GM21528 (cell line): ENCODE measurements at regions not wholly inside any gene's neighbourhood (a gene's known extent, or its start where the extent isn't known, plus 50 kb on each side); places are given as distances from the start of the nearest gene placed in this dataset.
"Not testable (repeated sequence)": the region's sequence is repeated elsewhere in the genome, so short reads cannot be mapped to it uniquely, and the experiment has no call there.

Source experiments
- ATAC-seq: cut with Tn5 transposase; IDR thresholded peaks from one replicate; pipeline ENCODE4 v1.9.1; 2021; ENCODE audit warnings: mild to moderate bottlenecking, moderate library complexity; ENCODE audit not compliant: unreplicated experiment, low FRiP score

DNA sequence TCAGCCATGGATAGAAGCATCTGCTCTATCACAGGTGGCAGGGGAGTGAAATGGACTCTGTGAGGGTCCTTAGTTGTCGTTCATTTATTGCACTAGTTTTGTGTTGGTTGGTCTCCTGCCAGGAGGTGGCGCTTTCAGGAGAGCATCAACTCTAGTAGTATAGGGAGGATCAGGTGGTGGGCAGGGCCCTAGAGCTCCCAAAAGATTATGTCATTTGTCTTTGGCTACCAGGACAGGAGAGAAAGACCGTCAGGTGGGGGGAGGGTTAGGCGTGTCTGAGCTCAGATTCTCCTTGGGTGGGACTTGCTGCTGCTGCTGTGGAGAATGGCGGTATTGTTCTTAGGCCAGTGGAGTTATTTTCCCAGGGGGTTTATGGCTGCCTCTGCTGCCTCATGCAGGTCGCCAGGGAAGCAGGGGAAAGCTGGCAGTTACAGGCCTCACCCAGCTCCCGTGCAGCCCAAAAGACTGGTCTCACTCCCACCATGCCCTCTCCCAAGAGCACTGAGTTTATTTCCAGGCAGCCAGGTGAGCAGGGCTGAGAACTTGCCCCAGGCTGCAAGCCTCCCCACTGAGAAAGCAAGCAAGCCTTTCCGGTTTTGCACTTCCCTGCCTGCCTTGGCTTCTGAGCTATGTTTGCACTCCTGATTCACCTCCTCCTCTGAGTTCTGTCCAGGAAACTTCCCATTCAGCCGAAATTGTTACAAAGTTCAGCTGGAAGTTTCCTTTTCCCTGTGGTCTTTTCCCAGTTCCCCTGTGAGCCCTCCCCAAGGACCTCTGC, 317.3 kb downstream of the TAF11L14 start:
- ATAC-seq = no peak

DNA sequence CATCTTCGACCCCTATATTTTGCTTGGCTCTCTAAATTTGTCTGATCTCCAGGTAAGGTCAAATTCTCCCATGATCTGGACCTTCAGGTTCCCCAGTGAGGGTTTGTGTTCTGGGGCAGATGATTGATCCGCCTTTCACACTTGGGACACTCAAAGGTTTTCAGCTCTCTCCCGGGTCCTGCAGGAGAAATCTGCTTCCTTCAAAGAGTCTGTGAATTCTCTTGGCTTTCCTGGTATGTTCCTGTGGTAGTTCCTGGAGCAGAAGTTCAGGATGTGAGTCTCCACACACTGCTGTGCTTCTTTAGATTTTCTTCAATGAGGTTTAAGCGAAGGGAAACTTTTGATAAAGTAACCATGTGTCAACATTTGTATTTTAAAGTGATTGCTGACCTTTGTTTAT, 318.0 kb downstream of the TAF11L14 start:
- ATAC-seq = no peak

DNA sequence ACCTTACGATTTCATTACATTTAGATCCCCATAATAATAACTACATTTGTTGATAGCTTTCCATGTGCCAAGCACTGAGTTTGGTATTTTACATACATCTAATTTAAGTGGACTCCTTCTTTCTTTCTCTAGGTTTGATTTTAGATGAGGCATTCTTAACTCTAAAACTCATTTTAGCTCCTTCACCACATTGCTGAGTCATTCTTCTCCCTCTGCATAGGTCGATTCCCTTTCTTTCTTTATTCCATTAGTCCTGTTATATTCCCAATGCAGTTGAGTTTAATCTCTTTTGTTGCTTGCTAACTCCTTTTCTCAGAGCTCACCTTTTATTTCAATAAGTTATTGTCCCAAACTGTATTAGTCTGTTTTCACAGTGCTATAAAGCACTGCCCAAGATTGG, 329.8 kb downstream of the TAF11L14 start:
- no peak for ATAC-seq

DNA sequence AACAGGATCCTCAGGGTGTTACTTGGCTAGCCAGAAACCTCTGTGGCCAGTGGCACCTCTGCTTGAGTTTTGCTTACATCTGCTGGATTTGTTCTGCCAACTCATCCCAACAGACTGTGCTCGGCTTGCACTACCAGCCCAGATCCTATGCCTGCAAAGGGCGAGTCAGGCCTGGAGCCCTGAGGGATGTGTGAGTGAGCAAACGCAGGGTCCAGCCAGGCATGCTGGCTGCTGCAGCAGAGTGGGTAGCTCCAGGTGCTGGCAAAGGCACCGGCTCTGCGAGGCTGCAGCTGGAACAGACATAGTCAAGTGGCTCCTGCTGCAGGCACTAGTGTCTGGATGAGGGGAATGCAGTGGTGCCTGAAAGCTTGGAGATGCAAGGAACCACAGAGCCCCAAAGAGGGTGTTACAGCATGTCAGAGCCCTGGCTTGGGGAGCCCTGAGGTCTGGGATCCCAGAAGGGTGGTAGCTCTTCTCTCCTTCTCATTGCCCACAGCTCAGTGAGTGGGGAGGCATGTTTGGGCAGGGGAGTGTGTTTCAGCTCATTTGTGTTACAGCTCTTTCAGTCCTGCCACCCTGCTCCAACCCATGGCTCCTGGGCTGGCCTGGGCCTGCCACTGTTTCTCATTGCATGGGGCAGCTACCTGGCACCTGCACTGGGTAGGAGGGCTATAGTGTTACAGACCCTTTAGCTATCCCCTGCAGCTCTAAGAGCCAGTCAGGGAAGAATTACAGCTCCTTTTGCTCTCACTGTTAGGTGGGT, 332.6 kb downstream of the TAF11L14 start:
- no peak for ATAC-seq

DNA sequence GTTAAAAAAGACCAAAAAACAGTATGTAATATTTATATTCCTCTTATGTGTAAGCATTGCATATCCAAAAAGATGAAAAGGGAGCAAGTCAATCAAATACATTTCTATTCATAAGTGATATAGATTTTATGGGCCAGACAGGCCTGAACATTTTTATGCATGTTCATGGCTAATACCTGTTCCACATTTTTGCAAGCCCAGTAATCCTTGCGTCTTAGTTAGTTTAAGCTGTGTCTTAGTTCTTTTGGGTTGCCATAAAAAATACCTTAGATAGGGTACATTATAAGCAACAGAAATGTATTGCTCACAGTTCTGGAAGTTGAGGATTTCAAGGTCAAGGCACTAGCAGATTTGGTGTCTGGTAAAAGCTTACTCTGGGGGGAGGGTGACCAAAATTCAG, 342.1 kb downstream of the TAF11L14 start:
- ATAC-seq = no peak

DNA sequence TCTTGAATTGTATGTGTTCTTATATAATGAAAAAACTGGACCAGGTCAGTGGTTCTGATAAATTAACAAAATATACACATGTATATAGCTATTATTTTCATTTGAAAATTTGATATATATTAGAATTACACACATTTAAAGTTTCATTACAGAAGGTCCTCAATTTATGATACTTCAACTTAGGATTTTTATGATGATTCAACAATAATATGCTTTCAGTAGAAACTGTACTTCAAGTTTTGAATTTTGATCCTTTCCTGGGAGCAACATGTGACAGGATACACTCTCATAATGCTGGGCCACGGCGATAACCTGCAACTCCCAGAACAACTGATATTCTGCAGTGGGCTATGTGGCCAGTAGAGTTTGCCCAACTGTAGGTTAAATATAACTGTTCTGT, 344.7 kb downstream of the TAF11L14 start:
- ATAC-seq = no peak

DNA sequence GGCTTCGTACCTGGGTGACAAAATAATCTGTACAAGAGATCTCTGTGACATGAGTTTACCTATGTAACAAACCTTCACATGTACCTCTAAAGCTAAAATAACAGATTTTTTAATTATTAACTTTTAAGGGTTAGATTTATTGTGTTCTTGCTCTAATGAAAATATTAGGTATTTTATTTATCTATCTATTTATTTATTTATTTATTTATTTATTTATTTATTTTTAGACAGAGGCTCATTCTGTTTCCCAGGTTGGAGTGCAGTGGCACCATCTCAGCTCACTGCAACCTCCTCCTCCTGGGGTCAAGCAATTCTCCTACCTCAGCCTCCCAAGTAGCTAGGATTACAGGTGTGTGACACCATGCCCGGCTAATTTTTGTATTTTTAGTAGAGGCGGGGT, 348.4 kb downstream of the TAF11L14 start:
- not testable (repeated sequence) for ATAC-seq

DNA sequence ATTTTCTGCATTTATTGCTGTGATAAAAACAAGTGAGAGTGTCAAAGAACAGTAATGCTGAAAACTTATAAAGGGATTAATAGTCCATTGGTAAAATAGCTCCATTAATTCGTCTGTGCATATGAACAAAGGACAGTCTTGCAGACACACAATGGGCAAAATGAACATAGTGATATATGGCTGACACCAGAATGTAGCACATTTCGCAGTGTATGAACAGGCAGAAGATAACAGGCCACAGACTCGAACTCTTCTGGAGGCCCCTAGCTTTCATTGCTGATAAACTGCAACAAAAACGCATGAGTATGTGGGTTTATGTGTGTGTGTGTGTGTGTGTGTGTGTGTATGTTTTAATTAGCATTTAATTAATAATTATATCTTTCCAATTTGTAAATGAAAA, 354.8 kb downstream of the TAF11L14 start:
- ATAC-seq = no peak

DNA sequence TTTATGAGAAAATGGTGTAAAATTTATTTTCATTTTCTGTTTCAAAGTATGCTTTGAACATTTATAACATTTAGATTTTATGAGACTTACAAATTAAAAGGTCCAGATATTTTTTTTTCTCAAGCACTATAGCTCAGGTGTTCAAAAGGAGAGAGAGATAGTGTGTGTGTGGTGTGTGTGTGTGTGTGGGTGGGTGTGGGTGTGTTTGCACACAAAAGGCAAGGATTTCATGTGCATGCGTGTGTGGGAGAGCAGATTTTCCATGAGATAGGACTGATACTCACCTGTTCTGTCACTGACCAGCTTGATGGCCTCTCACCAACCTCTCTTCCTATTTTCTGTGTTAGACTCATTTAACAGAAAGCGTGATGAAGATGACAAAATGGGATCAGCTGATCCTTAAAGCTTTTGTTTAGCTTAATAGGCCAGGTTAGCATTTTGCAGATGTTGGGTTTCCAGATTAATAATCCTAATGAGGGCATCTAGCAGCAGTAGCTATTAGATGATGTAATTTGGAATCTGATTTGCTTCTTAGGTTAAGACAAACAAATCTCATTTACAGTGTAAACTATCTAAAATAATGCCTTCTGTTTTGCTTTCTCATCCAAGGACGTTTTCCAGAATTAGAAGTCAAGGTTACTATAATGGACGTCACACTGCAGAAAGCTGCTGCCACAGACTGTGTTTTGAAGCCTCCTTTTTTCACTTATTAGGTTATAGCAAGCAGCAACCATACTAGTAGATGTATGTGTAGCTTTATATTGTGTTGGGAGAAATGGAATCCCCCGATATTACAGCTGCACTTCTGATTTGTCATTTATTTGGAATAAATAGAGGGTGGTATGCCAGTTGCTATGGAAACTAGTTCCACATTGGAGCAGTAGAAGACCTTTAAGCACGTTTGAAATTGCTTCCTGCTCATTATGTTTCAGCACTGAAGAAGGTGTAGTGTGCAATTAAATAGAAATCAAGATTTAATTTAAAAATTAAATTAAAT, 355.6 kb downstream of the TAF11L14 start:
- ATAC-seq = no peak

DNA sequence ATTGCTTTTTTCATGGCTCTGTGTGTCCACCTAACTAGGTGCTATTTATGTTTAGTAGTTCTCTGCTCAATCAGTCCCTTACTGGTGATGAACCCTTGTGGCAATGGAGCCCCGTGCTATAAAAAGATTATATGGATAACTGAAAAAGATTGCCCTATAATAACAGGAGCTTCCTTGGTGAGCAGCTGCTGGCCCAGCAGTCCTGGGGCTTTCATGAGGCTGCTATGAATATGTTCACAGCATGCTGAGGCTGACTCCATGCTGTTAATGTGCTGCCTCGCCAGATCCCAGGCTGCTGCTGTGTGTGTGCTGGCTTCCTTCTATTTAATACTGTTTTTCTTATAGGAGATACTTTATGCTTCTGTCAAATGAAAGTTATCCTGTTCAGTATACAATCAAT, 357.5 kb downstream of the TAF11L14 start:
- no peak for ATAC-seq

DNA sequence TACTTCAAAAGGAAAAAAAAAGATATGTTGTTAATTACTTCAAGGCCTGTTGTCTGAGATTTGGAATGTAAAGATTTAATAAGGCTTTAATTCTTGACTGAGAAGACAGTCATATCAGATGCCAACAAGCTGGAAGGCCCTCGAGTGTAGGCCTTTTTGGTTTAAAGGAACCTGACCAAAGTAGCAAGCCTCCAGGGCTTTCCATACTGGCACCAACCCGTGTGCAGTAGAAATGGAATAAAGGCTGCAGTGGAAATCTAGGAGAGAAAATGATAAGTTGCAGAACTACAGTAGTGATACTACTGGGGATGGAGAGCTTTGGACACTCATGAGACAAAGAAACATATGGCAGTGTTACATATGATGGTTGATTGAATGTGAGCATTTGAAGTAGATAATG, 358.0 kb downstream of the TAF11L14 start:
- ATAC-seq = no peak

DNA sequence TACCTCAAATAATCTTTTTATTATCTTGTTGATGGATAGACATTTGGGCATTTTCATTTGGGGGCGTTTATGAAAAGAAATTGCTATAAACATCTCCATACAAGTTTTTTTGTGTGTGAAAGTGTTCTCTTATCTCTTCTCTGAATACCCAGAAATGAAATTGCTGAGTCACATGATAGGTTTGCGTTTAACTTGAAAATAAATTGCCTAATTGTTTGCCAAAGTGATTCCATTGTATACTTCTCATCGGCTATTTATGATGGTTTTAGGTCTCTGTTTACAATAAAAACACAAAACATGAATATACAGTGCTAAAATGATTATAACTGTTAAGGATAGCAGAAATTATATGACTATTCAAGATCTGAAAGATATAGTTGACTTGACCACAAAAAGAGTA, 361.7 kb downstream of the TAF11L14 start:
- ATAC-seq = no peak

DNA sequence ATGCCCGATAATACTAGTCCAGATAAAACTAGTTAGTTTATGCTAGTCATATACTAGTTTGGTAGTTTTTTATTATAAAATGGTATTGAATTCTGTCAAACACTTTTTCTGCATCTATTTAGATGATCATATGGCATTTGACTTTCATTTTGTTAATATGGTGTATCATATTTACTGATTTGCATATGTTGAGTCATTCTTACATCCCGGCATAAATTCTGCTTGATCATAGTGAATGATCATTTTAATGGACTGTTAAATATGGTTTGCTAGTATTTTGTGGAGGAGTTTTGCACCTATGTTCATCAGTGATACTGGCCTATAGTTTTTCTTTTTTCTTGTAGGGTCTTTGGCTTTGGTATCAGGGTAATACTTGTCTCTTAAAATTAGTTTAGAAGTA, 365.6 kb downstream of the TAF11L14 start:
- ATAC-seq = no peak

DNA sequence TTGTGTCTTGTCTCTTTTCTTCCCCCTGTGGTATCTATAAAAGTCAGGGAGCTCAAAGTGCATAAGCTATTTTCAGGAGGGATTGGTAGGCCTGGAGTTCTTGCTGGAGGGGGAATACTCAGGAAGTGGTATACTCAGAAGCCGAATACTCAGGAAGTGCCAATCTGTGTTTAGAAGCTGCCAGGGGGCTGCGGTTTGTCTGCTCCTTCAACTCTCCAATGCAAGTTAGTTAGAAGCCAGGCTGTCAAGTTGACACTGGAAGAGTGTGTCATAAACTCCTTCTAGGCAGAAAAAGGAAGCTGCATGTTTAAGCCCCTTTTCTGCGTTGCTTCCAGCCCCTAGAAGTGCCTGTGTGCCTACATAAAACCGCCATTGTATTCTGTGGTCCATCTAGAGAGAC, 366.5 kb downstream of the TAF11L14 start:
- no peak for ATAC-seq

DNA sequence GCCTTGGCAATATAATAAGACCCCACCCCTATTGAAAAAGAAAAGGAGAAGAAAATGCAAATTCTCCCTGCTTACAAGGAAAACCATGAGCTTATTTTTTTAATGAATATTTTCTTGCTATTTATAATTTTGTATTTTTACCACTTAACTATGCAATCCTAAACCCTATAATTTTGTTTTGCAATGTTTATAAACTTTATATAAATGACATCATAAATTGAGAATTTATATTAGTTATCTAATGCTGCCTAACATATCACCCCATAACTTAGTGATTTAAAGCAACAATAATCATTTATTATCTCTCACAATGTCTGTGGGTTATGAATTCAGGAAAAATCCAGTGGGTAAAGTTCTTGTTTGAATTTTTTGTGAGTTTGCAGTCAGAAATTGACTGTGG, 369.1 kb downstream of the TAF11L14 start:
- no peak for ATAC-seq

DNA sequence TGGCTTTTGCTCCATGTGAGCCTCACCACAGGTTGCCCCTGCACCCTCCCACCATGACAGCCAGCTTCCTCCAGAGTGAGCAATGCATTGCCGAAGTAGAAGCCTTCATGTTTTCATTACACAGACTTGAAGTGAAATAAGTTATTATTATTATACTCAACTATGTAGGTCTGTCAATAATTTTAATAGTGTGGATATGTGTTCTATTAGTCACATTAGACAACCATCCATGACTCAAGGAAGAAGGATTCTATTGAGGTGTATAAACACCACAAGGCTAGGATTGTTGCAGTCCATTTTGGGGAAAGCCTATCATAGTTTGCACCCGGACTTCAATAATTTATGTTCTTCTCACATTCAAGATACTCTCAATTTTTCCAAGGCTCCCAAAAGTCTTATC, 369.5 kb downstream of the TAF11L14 start:
- ATAC-seq = no peak

DNA sequence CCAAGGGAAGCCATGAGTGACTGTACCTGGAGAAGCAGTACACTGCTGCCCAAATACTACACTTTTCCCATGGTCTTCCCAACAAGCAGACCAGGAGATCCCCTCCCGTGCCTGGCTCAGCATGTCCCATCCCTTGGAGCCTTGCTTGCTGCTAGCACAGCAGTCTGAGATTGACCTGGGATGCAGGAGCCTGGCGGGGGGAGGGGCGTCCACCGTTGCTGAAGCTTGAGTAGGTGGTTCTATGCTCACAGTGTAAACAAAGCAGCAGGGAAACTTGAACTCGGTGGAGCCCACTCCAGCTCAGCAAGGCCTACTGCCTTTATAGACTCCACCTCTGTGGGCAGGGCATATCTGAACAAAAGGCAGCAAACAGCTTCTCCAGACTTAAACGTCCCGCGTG, 372.0 kb downstream of the TAF11L14 start:
- ATAC-seq = not testable (repeated sequence)

DNA sequence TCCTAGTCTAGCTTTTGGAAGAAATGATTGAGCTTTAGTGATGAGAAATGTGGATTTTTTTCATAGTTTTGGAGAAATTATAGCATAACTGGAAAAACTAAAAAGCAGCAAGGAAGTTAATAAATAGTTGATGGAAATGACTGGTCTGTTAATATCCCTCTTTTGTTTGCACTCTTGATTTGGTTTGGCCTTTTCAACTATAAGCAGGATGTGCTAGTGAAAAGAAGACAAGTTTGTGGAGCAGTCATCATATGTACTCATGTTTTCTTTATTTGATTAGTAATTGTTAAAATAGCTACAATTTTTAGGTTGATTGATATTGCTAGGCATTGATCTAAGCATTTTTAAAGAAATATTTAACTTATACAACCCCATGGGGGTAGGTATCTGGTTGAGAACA, 374.7 kb downstream of the TAF11L14 start:
- ATAC-seq = no peak

DNA sequence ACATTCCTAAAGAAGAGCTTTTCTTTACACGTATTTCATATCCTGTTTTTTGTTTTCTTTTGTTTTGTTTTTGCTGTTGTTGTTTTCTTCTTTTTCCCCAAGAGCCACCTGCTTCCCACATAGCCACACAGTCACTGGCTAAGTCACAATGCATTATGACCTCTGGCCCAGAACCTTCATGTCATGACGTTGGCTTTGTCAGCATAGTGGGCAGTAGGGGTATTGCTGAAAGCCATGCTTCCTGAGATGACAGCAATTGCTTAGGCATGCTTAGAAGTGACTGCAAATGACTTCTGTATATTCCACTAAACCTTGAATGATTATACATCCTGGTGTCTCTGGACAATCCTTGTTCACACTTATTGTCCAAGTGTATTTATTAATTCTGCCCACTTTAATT, 375.8 kb downstream of the TAF11L14 start:
- no peak for ATAC-seq

DNA sequence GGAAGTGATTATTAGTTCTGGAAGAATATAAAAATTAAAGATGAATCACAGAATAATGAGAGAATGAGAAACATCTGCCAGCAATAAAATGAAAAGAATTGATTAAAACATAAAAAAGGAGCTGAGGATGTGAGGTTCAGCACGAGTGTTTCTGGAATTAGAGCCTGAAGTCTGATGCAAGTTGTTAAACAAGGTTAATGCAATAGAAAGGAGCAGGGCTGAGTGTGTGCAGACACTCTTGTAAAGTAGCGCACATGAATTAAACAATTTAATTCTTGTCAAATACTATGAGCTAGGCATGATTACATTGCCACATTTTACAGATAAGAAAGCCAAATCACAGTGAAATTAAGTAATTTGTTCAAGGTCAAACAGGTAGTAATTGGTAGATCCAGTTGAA, 384.2 kb downstream of the TAF11L14 start:
- no peak for ATAC-seq

DNA sequence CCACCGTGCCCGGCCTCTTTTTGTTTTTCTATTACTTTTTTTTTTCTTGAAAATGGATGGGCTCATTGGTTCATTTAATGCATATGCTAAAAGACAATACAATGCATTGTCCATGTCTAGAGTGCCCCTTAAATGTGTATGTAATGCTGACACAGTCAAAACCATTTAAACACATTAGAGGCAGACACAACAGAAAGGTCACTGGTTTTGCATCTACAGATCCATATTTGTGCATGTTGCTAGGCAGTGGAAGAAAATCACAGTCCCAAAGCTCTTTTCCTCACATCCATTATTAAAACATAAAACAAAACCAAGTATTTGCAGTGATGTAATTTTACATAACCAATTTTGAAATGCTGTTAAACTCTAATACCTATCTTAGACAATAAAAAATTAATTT, 389.0 kb downstream of the TAF11L14 start:
- no peak for ATAC-seq
